PC-9 (cell line): ENCODE measurements at regions not wholly inside any gene's neighbourhood (a gene's known extent, or its start where the extent isn't known, plus 50 kb on each side); places are given as distances from the start of the nearest gene placed in this dataset.

Experiments
- BruUV-seq: library from RNA; stranded (reverse); fragments of 400-500 nt; replicated peaks from 2 replicates; lab custom pipeline; 2021; lab: Mats Ljungman, UMichigan
- CTCF ChIA-PET: fragments of 300-600 bp; sonication (Branson Sonifier 250); formaldehyde crosslinking; loops from one replicate; lab custom pipeline; 2022; ENCODE audit warnings: antibody characterized with exemption; lab: Charles Lee
- POLR2A ChIA-PET: fragments of 300-600 bp; sonication (Branson Sonifier 250); formaldehyde crosslinking; loops from one replicate; lab custom pipeline; 2022; ENCODE audit warnings: antibody characterized with exemption; ENCODE audit not compliant: unreplicated experiment; lab: Charles Lee
- DNase-seq, 2 experiments: peaks; one replicate each; pipeline versions ENCODE4 v3.0.0 to v3.0.0-alpha.2; 2015 to 2022; ENCODE audit warnings: mixed read lengths in 1 of 2
- H2AFZ ChIP-seq: fragments of 200-600 bp; sonication (generic); 2 replicates; pipeline ENCODE4 v1.8.1; 2017; ENCODE audit warnings: antibody characterized with exemption
- H3F3A ChIP-seq: fragments of 200-600 bp; sonication (generic); 2 replicates; pipeline ENCODE4 v1.8.1; 2017; ENCODE audit warnings: antibody characterized with exemption, mild to moderate bottlenecking, low read depth; ENCODE audit not compliant: insufficient read depth
- H3K27ac ChIP-seq: fragments of 200-600 bp; sonication (generic); 2 replicates; pipeline ENCODE4 v1.6.1; 2016; ENCODE audit warnings: mixed run types
- H3K27me3 ChIP-seq: fragments of 200-600 bp; sonication (generic); 2 replicates; pipeline ENCODE4 v1.6.1; 2016; ENCODE audit warnings: low read depth, mixed run types; ENCODE audit not compliant: insufficient read depth
- H3K36me3 ChIP-seq: fragments of 200-600 bp; sonication (generic); 2 replicates; pipeline ENCODE4 v1.6.1; 2016; ENCODE audit warnings: low read depth, mixed run types
- H3K4me1 ChIP-seq: fragments of 200-600 bp; sonication (generic); replicated peaks from 2 replicates; pipeline ENCODE4 v1.6.1; 2016; ENCODE audit warnings: mixed run types; ENCODE audit not compliant: insufficient read depth
- H3K4me2 ChIP-seq: fragments of 200-600 bp; sonication (generic); 2 replicates; pipeline ENCODE4 v1.6.1; 2017; ENCODE audit warnings: mixed run types
- H3K4me3 ChIP-seq: fragments of 200-600 bp; sonication (generic); 2 replicates; pipeline ENCODE4 v1.6.1; 2016; ENCODE audit warnings: mixed run types
- H3K79me2 ChIP-seq: fragments of 200-600 bp; sonication (generic); 2 replicates; pipeline ENCODE4 v1.6.1; 2017; ENCODE audit warnings: low read depth, mixed run types
- H3K9me2 ChIP-seq: fragments of 200-600 bp; sonication (generic); 2 replicates; pipeline ENCODE4 v1.8.1; 2017; ENCODE audit warnings: mild to moderate bottlenecking; ENCODE audit not compliant: insufficient read depth
- H3K9me3 ChIP-seq: fragments of 200-600 bp; sonication (generic); 2 replicates; pipeline ENCODE4 v1.8.1; 2016; ENCODE audit warnings: low read depth; ENCODE audit not compliant: insufficient read depth
- H4K20me1 ChIP-seq: fragments of 200-600 bp; sonication (generic); 2 replicates; pipeline ENCODE4 v1.8.1; 2017; ENCODE audit not compliant: insufficient read depth
- CTCF ChIP-seq: fragments of 200-600 bp; sonication (generic); conservative IDR thresholded peaks from 2 replicates; pipeline ENCODE4 v1.6.1; 2017; ENCODE audit warnings: mixed run types, antibody characterized with exemption, mild to moderate bottlenecking, moderate library complexity
- EZH2 ChIP-seq: fragments of 200-600 bp; sonication (generic); IDR thresholded peaks from 2 replicates; pipeline ENCODE4 v1.8.0; 2017; ENCODE audit warnings: antibody characterized with exemption, low read depth
- intact Hi-C: fragments of 100-400 bp; cut with micrococcal nuclease; formaldehyde crosslinking; loops from one replicate; pipeline ENCODE4 v1.10.0; 2022; ENCODE audit not compliant: unreplicated experiment

GRCh38 chr1:80375662-80376061 lies 1369.1 kb upstream of the ADGRL4 start:
- H4K20me1 ChIP-seq: no peaks in the 10 kb centered on the region
- peak overlapping the region; percentile 64 for H3K27ac ChIP-seq
- peak overlapping the region; percentile 53 for H2AFZ ChIP-seq
- H3K4me1 ChIP-seq: peaks cover 24% of the 10 kb centered on the region
- TF ChIP-seq EZH2 (no peak), CTCF (no peak)
- POLR2A ChIA-PET: no interaction called here
- DNase-seq: peak in 1 of 2 experiments; percentile 7
- no peaks in the 10 kb centered on the region for H3K27me3 ChIP-seq
- H3K4me3 ChIP-seq: no peak overlapping the region
- H3K9me2 ChIP-seq: no peaks in the 10 kb centered on the region; the same call in 1 of the 2 replicates
- no peaks in the 10 kb centered on the region for H3K79me2 ChIP-seq
- intact Hi-C loops: no loop called here
- H3K36me3 ChIP-seq: no peaks in the 10 kb centered on the region
- BruUV-seq: no TSS peak
- no peaks in the 10 kb centered on the region; the same call in 1 of the 2 replicates for H3K9me3 ChIP-seq
- CTCF ChIA-PET: no interaction called here
- 0 out of 2 replicates have a peak, but pooled peaks cover 4% of the 10 kb centered on the region for H3F3A ChIP-seq
- H3K4me2 ChIP-seq: peak overlapping the region; percentile 41

- Histone ChIP-seq H3K9me2 (no peaks in the 10 kb centered on the region; the same call in 1 of the 2 replicates), H3K79me2 (no peaks in the 10 kb centered on the region), H3K4me2 (peak overlapping the region; percentile 41), H3K27me3 (no peaks in the 10 kb centered on the region), H3K9me3 (no peaks in the 10 kb centered on the region; the same call in 1 of the 2 replicates), H2AFZ (no peak overlapping the region), H3K36me3 (no peaks in the 10 kb centered on the region), H4K20me1 (no peaks in the 10 kb centered on the region), H3K4me1 (peaks cover 24% of the 10 kb centered on the region), H3K27ac (peak overlapping the region; percentile 64), H3F3A (0 out of 2 replicates have a peak, but pooled peaks cover 4% of the 10 kb centered on the region), H3K4me3 (no peak overlapping the region)
- no peak for DNase-seq
- no peak for TF ChIP-seq CTCF
- no peak for TF ChIP-seq EZH2
- ChIA-PET POLR2A (no interaction called here), CTCF (interaction anchor here (0.6 kb wide), 1 partner anchor 1425 kb away, joined by 5 read pairs; no protein-coding TSS in a partner anchor)
- intact Hi-C loops: no loop called here
- no TSS peak for BruUV-seq
Measured at GRCh38 chr1:80375109-80375508, 1368.6 kb upstream of the ADGRL4 start.

- no peak overlapping the region for H3K27ac ChIP-seq
- H3K27me3 ChIP-seq: no peaks in the 10 kb centered on the region
- no peak overlapping the region for H3K4me3 ChIP-seq
- H4K20me1 ChIP-seq: no peaks in the 10 kb centered on the region
- DNase-seq: no peak
- intact Hi-C loops: no loop called here
- no peaks in the 10 kb centered on the region for H3F3A ChIP-seq
- peaks cover 2% of the 10 kb centered on the region; the same call in 1 of the 2 replicates for H3K4me1 ChIP-seq
- CTCF ChIA-PET: no interaction called here
- H3K36me3 ChIP-seq: no peaks in the 10 kb centered on the region
- BruUV-seq: no TSS peak
- peaks cover 3% of the 10 kb centered on the region; the same call in 1 of the 2 replicates for H3K9me2 ChIP-seq
- no peaks in the 10 kb centered on the region for H3K9me3 ChIP-seq
- no peaks in the 10 kb centered on the region for H3K79me2 ChIP-seq
- H2AFZ ChIP-seq: no peak overlapping the region
- POLR2A ChIA-PET: no interaction called here
- TF ChIP-seq CTCF: no peak
- no peak for TF ChIP-seq EZH2
- no peak overlapping the region for H3K4me2 ChIP-seq
Measured at GRCh38 chr1:80369780-80370179, 1363.2 kb upstream of the ADGRL4 start.
